H9 (cell line): ENCODE measurements at regions not wholly inside any gene's neighbourhood (a gene's known extent, or its start where the extent isn't known, plus 50 kb on each side); places are given as distances from the start of the nearest gene placed in this dataset.

ENCODE experiments used
- DNase-seq: peaks from one replicate; pipeline ENCODE4 v3.0.0-alpha.2; 2017
- H2AFZ ChIP-seq: one replicate; pipeline ENCODE4 v1.6.1; 2013; ENCODE audit warnings: mild to moderate bottlenecking, low read length, control low read depth, moderate library complexity
- H2AK5ac ChIP-seq: 2 replicates; pipeline ENCODE4 v1.6.1; 2013; ENCODE audit warnings: low read length, control low read depth, mixed read lengths; ENCODE audit not compliant: insufficient read length
- H2BK120ac ChIP-seq: one replicate; pipeline ENCODE4 v1.6.1; 2013; ENCODE audit warnings: low read depth, mild to moderate bottlenecking, low read length, control low read depth, inconsistent platforms; ENCODE audit not compliant: poor library complexity, severe bottlenecking
- H2BK12ac ChIP-seq: 2 replicates; pipeline ENCODE4 v1.6.1; 2013; ENCODE audit warnings: low read length, control low read depth, mixed read lengths, low read depth; ENCODE audit not compliant: insufficient read length
- H2BK15ac ChIP-seq: 2 replicates; pipeline ENCODE4 v1.6.1; 2013; ENCODE audit warnings: low read depth, low read length, control low read depth
- H2BK20ac ChIP-seq: one replicate; pipeline ENCODE4 v1.6.1; 2013; ENCODE audit warnings: low read depth, mild to moderate bottlenecking, low read length, control low read depth, inconsistent platforms; ENCODE audit not compliant: poor library complexity, severe bottlenecking
- H2BK5ac ChIP-seq: 2 replicates; pipeline ENCODE4 v1.6.1; 2013; ENCODE audit warnings: low read length, control low read depth, mixed read lengths; ENCODE audit not compliant: insufficient read length
- H3K14ac ChIP-seq: 2 replicates; pipeline ENCODE4 v1.6.1; 2013; ENCODE audit warnings: low read length, control low read depth; ENCODE audit not compliant: insufficient read depth
- H3K18ac ChIP-seq: 2 replicates; pipeline ENCODE4 v1.6.1; 2013; ENCODE audit warnings: low read depth, mild to moderate bottlenecking, mixed read lengths, low read length, control low read depth; ENCODE audit not compliant: insufficient read length
- H3K23ac ChIP-seq: 2 replicates; pipeline ENCODE4 v1.6.1; 2013; ENCODE audit warnings: low read length, control low read depth, mixed read lengths, low read depth; ENCODE audit not compliant: insufficient read length
- H3K23me2 ChIP-seq: 2 replicates; pipeline ENCODE4 v1.6.1; 2013; ENCODE audit warnings: low read depth, mild to moderate bottlenecking, mixed read lengths, low read length, control low read depth; ENCODE audit not compliant: insufficient read length, poor library complexity, severe bottlenecking
- H3K27ac ChIP-seq: 2 replicates; pipeline ENCODE4 v1.5.1; 2013; ENCODE audit warnings: low read length, control low read depth, mixed read lengths, low read depth; ENCODE audit not compliant: insufficient read length
- H3K27me3 ChIP-seq: 2 replicates; pipeline ENCODE4 v1.6.1; 2013; ENCODE audit warnings: low read length, control low read depth, inconsistent platforms; ENCODE audit not compliant: insufficient read depth
- H3K4ac ChIP-seq: 2 replicates; pipeline ENCODE4 v1.6.1; 2013; ENCODE audit warnings: low read depth, mild to moderate bottlenecking, control low read depth, inconsistent platforms, low read length, moderate library complexity
- H3K4me1 ChIP-seq: 2 replicates; pipeline ENCODE4 v1.6.1; 2013; ENCODE audit warnings: low read length, control low read depth, inconsistent platforms; ENCODE audit not compliant: insufficient read depth
- H3K4me2 ChIP-seq: 2 replicates; pipeline ENCODE4 v1.6.1; 2013; ENCODE audit warnings: low read length, control low read depth, mixed read lengths; ENCODE audit not compliant: insufficient read length, insufficient read depth
- H3K56ac ChIP-seq: 2 replicates; pipeline ENCODE4 v1.6.1; 2013; ENCODE audit warnings: low read depth, mild to moderate bottlenecking, mixed read lengths, low read length, control low read depth; ENCODE audit not compliant: insufficient read length
- H3K79me1 ChIP-seq: 2 replicates; pipeline ENCODE4 v1.6.1; 2013; ENCODE audit warnings: low read depth, mild to moderate bottlenecking, moderate library complexity, low read length, control low read depth, inconsistent platforms; ENCODE audit not compliant: insufficient read depth, poor library complexity, severe bottlenecking
- H3K79me2 ChIP-seq: 2 replicates; pipeline ENCODE4 v1.6.1; 2013; ENCODE audit warnings: low read length, control low read depth, inconsistent platforms; ENCODE audit not compliant: insufficient read depth
- H3K9ac ChIP-seq: 2 replicates; pipeline ENCODE4 v1.6.1; 2013; ENCODE audit warnings: low read length, control low read depth, mixed read lengths; ENCODE audit not compliant: insufficient read length; ENCODE audit errors: extremely low read depth
- H3K9me3 ChIP-seq: one replicate; pipeline ENCODE4 v1.6.1; 2013; ENCODE audit warnings: low read depth, low read length, inconsistent platforms; ENCODE audit not compliant: control insufficient read depth
- H3T11ph ChIP-seq: one replicate; pipeline ENCODE4 v1.6.1; 2013; ENCODE audit warnings: mild to moderate bottlenecking, low read length, control low read depth, inconsistent platforms
- H4K20me1 ChIP-seq: one replicate; pipeline ENCODE4 v1.6.1; 2013; ENCODE audit not compliant: control insufficient read depth, insufficient read length, insufficient read depth
- H4K5ac ChIP-seq: 2 replicates; pipeline ENCODE4 v1.6.1; 2013; ENCODE audit warnings: low read depth, mild to moderate bottlenecking, mixed read lengths, low read length, control low read depth; ENCODE audit not compliant: insufficient read length
- H4K8ac ChIP-seq: replicated peaks from 2 replicates; pipeline ENCODE4 v1.6.1; 2013; ENCODE audit warnings: low read length, control low read depth, mixed read lengths, low read depth; ENCODE audit not compliant: insufficient read length
- H4K91ac ChIP-seq: 2 replicates; pipeline ENCODE4 v1.6.1; 2013; ENCODE audit warnings: low read depth, mild to moderate bottlenecking, moderate library complexity, mixed read lengths, low read length, control low read depth; ENCODE audit not compliant: insufficient read length
- H3K27ac Mint-ChIP-seq, 3 experiments: 2 replicates in 2 of 3; 3 replicates in 1 of 3; pipeline ENCODE4 v1.8.0; 2020 to 2021; ENCODE audit warnings: mixed read lengths in 3 of 3, mild to moderate bottlenecking in 1 of 3, moderate library complexity in 1 of 3
- H3K27me3 Mint-ChIP-seq: 2 replicates; pipeline ENCODE4 v1.8.0; 2021; ENCODE audit warnings: low read depth, mild to moderate bottlenecking, moderate library complexity, mixed read lengths
- H3K36me3 Mint-ChIP-seq, 3 experiments: 2 replicates in 2 of 3; 3 replicates in 1 of 3; pipeline ENCODE4 v1.8.0; 2020 to 2021; ENCODE audit warnings: low read depth in 3 of 3, mixed read lengths in 3 of 3; ENCODE audit not compliant: insufficient read depth in 1 of 3
- H3K4me1 Mint-ChIP-seq, 2 experiments: 2 replicates each; pipeline ENCODE4 v1.8.0; 2020; ENCODE audit warnings: mixed read lengths in 2 of 2
- H3K4me3 Mint-ChIP-seq, 2 experiments: 2 replicates in 1 of 2; 3 replicates in 1 of 2; pipeline ENCODE4 v1.8.0; 2020 to 2021; ENCODE audit warnings: mild to moderate bottlenecking in 2 of 2, mixed read lengths in 2 of 2, moderate library complexity in 1 of 2
- H3K9me3 Mint-ChIP-seq, 2 experiments: 2 replicates in 1 of 2; 3 replicates in 1 of 2; pipeline ENCODE4 v1.8.0; 2020; ENCODE audit warnings: mild to moderate bottlenecking in 2 of 2, mixed read lengths in 2 of 2, moderate library complexity in 1 of 2
- WGBS: extraction: QIAGEN DNeasy Blood & Tissue Kit; methylation state at CpG from one replicate; pipeline ENCODE4 v1.1.7; 2013; ENCODE audit warnings: missing lambda C conversion rate, low lambda C conversion rate, mixed read lengths; ENCODE audit not compliant: insufficient read length; ENCODE audit errors: extremely low coverage; 5-methylcytosine and 5-hydroxymethylcytosine counted together
- TF ChIP-seq, protein P1 (sequence below): fragments of 200-600 bp; sonication (generic); conservative IDR thresholded peaks from 3 replicates; pipeline ENCODE4 v1.8.0; 2021; ENCODE audit warnings: antibody characterized with exemption, mild to moderate bottlenecking

DNA sequence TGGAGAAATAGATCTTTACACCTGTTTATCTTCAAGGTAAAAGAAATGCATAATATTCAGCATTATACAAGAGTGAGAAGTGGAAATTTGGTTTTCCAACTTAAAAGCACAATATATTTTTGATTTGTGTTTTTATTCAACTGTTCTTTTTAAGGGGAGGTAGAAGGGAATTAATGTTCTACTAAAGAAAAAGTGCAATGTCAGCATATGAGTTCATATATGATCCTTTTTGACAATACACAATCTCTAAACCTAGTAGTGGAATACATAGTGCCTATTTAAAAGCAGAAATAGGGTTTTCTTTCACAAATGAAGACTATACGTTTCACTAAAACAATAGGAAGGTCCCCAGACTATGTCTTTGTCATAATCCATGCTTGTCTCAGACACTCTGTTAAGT is 63.2 kb upstream of the ATP5MC3 start:
- H3K9me3 ChIP-seq, result no peaks in the 10 kb centered on the region
- no peak overlapping the region for H2BK15ac ChIP-seq
- H3K79me2 ChIP-seq, result no peaks in the 10 kb centered on the region
- no peak overlapping the region for H2BK120ac ChIP-seq
- H2AK5ac ChIP-seq, result no peak overlapping the region
- no peaks in the 10 kb centered on the region for H3K4me1 Mint-ChIP-seq
- H3K56ac ChIP-seq, result no peak overlapping the region
- H3K27me3 ChIP-seq, result no peaks in the 10 kb centered on the region
- H3K4me2 ChIP-seq, result no peak overlapping the region
- no peak overlapping the region for H3K14ac ChIP-seq
- no peak overlapping the region for H3K27ac ChIP-seq
- H3K9me3 Mint-ChIP-seq, result peaks cover 8 to 11% of the 10 kb centered on the region in 2 experiments
- no peak overlapping the region for H3K23ac ChIP-seq
- H2BK20ac ChIP-seq, result no peak overlapping the region
- no peaks in the 10 kb centered on the region for H4K20me1 ChIP-seq
- H2BK5ac ChIP-seq, result no peak overlapping the region
- H3K4me3 Mint-ChIP-seq, result no peak overlapping the region
- no peak overlapping the region for H2AFZ ChIP-seq
- H4K5ac ChIP-seq, result no peak overlapping the region
- H3K27me3 Mint-ChIP-seq, result peaks cover 3% of the 10 kb centered on the region
- no peaks in the 10 kb centered on the region for H3K4me1 ChIP-seq
- H4K8ac ChIP-seq, result no peak overlapping the region
- H3K36me3 Mint-ChIP-seq, result peaks cover 2 to 9% (median 4%) of the 10 kb centered on the region in 3 experiments; a peak in 5 of 7 replicates
- no peak overlapping the region for H3K27ac Mint-ChIP-seq
- H3K23me2 ChIP-seq, result no peaks in the 10 kb centered on the region
- no peak overlapping the region for H3T11ph ChIP-seq
- no peak overlapping the region for H3K18ac ChIP-seq
- H3K79me1 ChIP-seq, result no peaks in the 10 kb centered on the region
- TF ChIP-seq, protein P1, sequence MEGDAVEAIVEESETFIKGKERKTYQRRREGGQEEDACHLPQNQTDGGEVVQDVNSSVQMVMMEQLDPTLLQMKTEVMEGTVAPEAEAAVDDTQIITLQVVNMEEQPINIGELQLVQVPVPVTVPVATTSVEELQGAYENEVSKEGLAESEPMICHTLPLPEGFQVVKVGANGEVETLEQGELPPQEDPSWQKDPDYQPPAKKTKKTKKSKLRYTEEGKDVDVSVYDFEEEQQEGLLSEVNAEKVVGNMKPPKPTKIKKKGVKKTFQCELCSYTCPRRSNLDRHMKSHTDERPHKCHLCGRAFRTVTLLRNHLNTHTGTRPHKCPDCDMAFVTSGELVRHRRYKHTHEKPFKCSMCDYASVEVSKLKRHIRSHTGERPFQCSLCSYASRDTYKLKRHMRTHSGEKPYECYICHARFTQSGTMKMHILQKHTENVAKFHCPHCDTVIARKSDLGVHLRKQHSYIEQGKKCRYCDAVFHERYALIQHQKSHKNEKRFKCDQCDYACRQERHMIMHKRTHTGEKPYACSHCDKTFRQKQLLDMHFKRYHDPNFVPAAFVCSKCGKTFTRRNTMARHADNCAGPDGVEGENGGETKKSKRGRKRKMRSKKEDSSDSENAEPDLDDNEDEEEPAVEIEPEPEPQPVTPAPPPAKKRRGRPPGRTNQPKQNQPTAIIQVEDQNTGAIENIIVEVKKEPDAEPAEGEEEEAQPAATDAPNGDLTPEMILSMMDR, result no peak
- no peak overlapping the region for H4K91ac ChIP-seq
- H2BK12ac ChIP-seq, result no peak overlapping the region
- no CpG with 5 or more reads among the region's 1 CpG for WGBS
- H3K4ac ChIP-seq, result no peak overlapping the region
- DNase-seq, result no peak
- H3K9ac ChIP-seq, result no peak overlapping the region
